ENCODE measurements at regions not wholly inside any gene's neighbourhood (a gene's known extent, or its start where the extent isn't known, plus 50 kb on each side); places are given as distances from the start of the nearest gene placed in this dataset.
A peak's percentile ranks its signal among the peaks of the same experiment; 100 is the strongest.

GRCh38 chr5:52703321-52703720 lies 84.4 kb upstream of the ITGA1 start:
- Mint-ChIP-seq H3K27me3 (peaks cover 4% of the 10 kb centered on the region), H3K36me3 (no peaks in the 10 kb centered on the region), H3K4me3 (no peak overlapping the region), H3K27ac (no peak overlapping the region), H3K4me1 (peaks cover 37% of the 10 kb centered on the region), H3K9me3 (peaks cover 2% of the 10 kb centered on the region)
- CTCF ChIA-PET, result interaction anchor here (1.2 kb wide), 1 partner anchor 11 kb away, joined by 5 read pairs; no protein-coding TSS in a partner anchor
- no peak for DNase-seq

GRCh38 chr5:52705720-52706119 lies 82.0 kb upstream of the ITGA1 start:
- H3K36me3 Mint-ChIP-seq, result no peaks in the 10 kb centered on the region
- peaks cover 56% of the 10 kb centered on the region for H3K4me1 Mint-ChIP-seq
- CTCF ChIA-PET, result no interaction called here

GRCh38 chr5:52706775-52707174 lies 80.9 kb upstream of the ITGA1 start:
- no peaks in the 10 kb centered on the region for H3K36me3 Mint-ChIP-seq
- H3K4me1 Mint-ChIP-seq, result peaks cover 61% of the 10 kb centered on the region
- CTCF ChIA-PET, result interaction anchor here (1.2 kb wide), 1 partner anchor 14 kb away, joined by 4 read pairs; no protein-coding TSS in a partner anchor
- peaks cover 2% of the 10 kb centered on the region for H3K9me3 Mint-ChIP-seq
- no peak for DNase-seq
- peaks cover 4% of the 10 kb centered on the region for H3K27me3 Mint-ChIP-seq
- H3K27ac Mint-ChIP-seq, result no peak overlapping the region
- H3K4me3 Mint-ChIP-seq, result no peak overlapping the region

More at GRCh38 chr5:52705720-52706119, 82.0 kb upstream of the ITGA1 start:
- Mint-ChIP-seq H3K9me3 (peaks cover 2% of the 10 kb centered on the region), H3K27me3 (peaks cover 4% of the 10 kb centered on the region), H3K27ac (no peak overlapping the region), H3K4me3 (peak overlapping the region; percentile 17)
- no peak for DNase-seq

- H3K4me1 Mint-ChIP-seq, result peaks cover 65% of the 10 kb centered on the region
- H3K9me3 Mint-ChIP-seq, result peaks cover 2% of the 10 kb centered on the region
- H3K27me3 Mint-ChIP-seq, result peaks cover 4% of the 10 kb centered on the region
- no peak overlapping the region for H3K27ac Mint-ChIP-seq
- no peaks in the 10 kb centered on the region for H3K36me3 Mint-ChIP-seq
- DNase-seq, result no peak
- CTCF ChIA-PET, result no interaction called here
- no peak overlapping the region for H3K4me3 Mint-ChIP-seq
Measured at GRCh38 chr5:52707616-52708015, 80.1 kb upstream of the ITGA1 start.

GRCh38 chr5:52708463-52708862 lies 79.3 kb upstream of the ITGA1 start:
- Mint-ChIP-seq H3K27ac (no peak overlapping the region), H3K27me3 (peaks cover 4% of the 10 kb centered on the region), H3K4me3 (no peak overlapping the region), H3K9me3 (peaks cover 6% of the 10 kb centered on the region), H3K4me1 (peaks cover 68% of the 10 kb centered on the region), H3K36me3 (no peaks in the 10 kb centered on the region)
- DNase-seq, result no peak
- CTCF ChIA-PET, result interaction anchor here (1.4 to 1.5 kb wide), 2 partner anchors 93 to 207 kb away, joined by 3 read pairs; no protein-coding TSS in a partner anchor

- CTCF ChIA-PET, result interaction anchor here (0.6 to 1.5 kb wide), 3 partner anchors 37 to 206 kb away, joined by 3 to 4 read pairs (median 3); no protein-coding TSS in a partner anchor
- H3K27me3 Mint-ChIP-seq, result peaks cover 4% of the 10 kb centered on the region
- no peak overlapping the region for H3K4me3 Mint-ChIP-seq
- no peak for DNase-seq
- H3K27ac Mint-ChIP-seq, result no peak overlapping the region
- H3K36me3 Mint-ChIP-seq, result no peaks in the 10 kb centered on the region
- H3K9me3 Mint-ChIP-seq, result peaks cover 6% of the 10 kb centered on the region
- peaks cover 68% of the 10 kb centered on the region for H3K4me1 Mint-ChIP-seq
Measured at GRCh38 chr5:52709167-52709925, 78.4 kb upstream of the ITGA1 start.

- H3K4me1 Mint-ChIP-seq, result peaks cover 60% of the 10 kb centered on the region
- no peak overlapping the region for H3K27ac Mint-ChIP-seq
- peaks cover 9% of the 10 kb centered on the region for H3K9me3 Mint-ChIP-seq
Measured at GRCh38 chr5:52710310-52710971, 77.3 kb upstream of the ITGA1 start.

GRCh38 chr5:52710972-52711596 lies 76.6 kb upstream of the ITGA1 start:
- peaks cover 53% of the 10 kb centered on the region for H3K4me1 Mint-ChIP-seq
- CTCF ChIA-PET, result interaction anchor here (0.6 kb wide), 1 partner anchor 17 kb away, joined by 3 read pairs; no protein-coding TSS in a partner anchor
- no peak overlapping the region for H3K27ac Mint-ChIP-seq
- H3K4me3 Mint-ChIP-seq, result no peak overlapping the region
- H3K27me3 Mint-ChIP-seq, result peaks cover 4% of the 10 kb centered on the region
- H3K9me3 Mint-ChIP-seq, result peaks cover 9% of the 10 kb centered on the region
- DNase-seq, result no peak
- H3K36me3 Mint-ChIP-seq, result peaks cover 6% of the 10 kb centered on the region

More at GRCh38 chr5:52710310-52710971, 77.3 kb upstream of the ITGA1 start:
- Mint-ChIP-seq H3K4me3 (no peak overlapping the region), H3K27me3 (peaks cover 4% of the 10 kb centered on the region), H3K36me3 (peaks cover 2% of the 10 kb centered on the region)
- DNase-seq, result no peak
- CTCF ChIA-PET, result no interaction called here

- CTCF ChIA-PET, result no interaction called here
- peaks cover 4% of the 10 kb centered on the region for H3K27me3 Mint-ChIP-seq
- H3K4me1 Mint-ChIP-seq, result peaks cover 40% of the 10 kb centered on the region
- peaks cover 13% of the 10 kb centered on the region for H3K9me3 Mint-ChIP-seq
- no peak overlapping the region for H3K27ac Mint-ChIP-seq
- H3K4me3 Mint-ChIP-seq, result no peak overlapping the region
- H3K36me3 Mint-ChIP-seq, result peaks cover 12% of the 10 kb centered on the region
- DNase-seq, result no peak
Measured at GRCh38 chr5:52712354-52712753, 75.4 kb upstream of the ITGA1 start.

GRCh38 chr5:52725065-52725746 lies 62.5 kb upstream of the ITGA1 start:
- CTCF ChIA-PET, result interaction anchor here (0.6 to 1.4 kb wide), 2 partner anchors 75 to 101 kb away, joined by 4 read pairs; no protein-coding TSS in a partner anchor
- H3K4me3 Mint-ChIP-seq, result peak overlapping the region; percentile 55
- no peaks in the 10 kb centered on the region for H3K27me3 Mint-ChIP-seq
- peak; percentile 84 for DNase-seq
- peaks cover 63% of the 10 kb centered on the region for H3K4me1 Mint-ChIP-seq
- peaks cover 24% of the 10 kb centered on the region for H3K36me3 Mint-ChIP-seq
- peaks cover 26% of the 10 kb centered on the region for H3K9me3 Mint-ChIP-seq
- peak overlapping the region; percentile 98 for H3K27ac Mint-ChIP-seq

GRCh38 chr5:52725808-52726207 lies 61.9 kb upstream of the ITGA1 start:
- H3K9me3 Mint-ChIP-seq, result peaks cover 28% of the 10 kb centered on the region
- H3K36me3 Mint-ChIP-seq, result peaks cover 26% of the 10 kb centered on the region
- H3K27me3 Mint-ChIP-seq, result no peaks in the 10 kb centered on the region
- H3K4me1 Mint-ChIP-seq, result peaks cover 65% of the 10 kb centered on the region
- CTCF ChIA-PET, result interaction anchor here (0.6 to 1.4 kb wide), 2 partner anchors 74 to 101 kb away, joined by 4 read pairs; no protein-coding TSS in a partner anchor
- H3K4me3 Mint-ChIP-seq, result peak overlapping the region; percentile 55
- H3K27ac Mint-ChIP-seq, result peak overlapping the region; percentile 98
- DNase-seq, result no peak

GRCh38 chr5:52727020-52727419 lies 60.7 kb upstream of the ITGA1 start:
- H3K4me3 Mint-ChIP-seq, result no peak overlapping the region
- CTCF ChIA-PET, result interaction anchor here (1.3 to 2.2 kb wide), 3 partner anchors 11 to 63 kb away, joined by 4 to 5 read pairs (median 5); no protein-coding TSS in a partner anchor
- peaks cover 69% of the 10 kb centered on the region for H3K4me1 Mint-ChIP-seq
- H3K27me3 Mint-ChIP-seq, result no peaks in the 10 kb centered on the region
- peak overlapping the region; percentile 73 for H3K27ac Mint-ChIP-seq
- H3K36me3 Mint-ChIP-seq, result peaks cover 28% of the 10 kb centered on the region
- DNase-seq, result no peak
- H3K9me3 Mint-ChIP-seq, result peaks cover 30% of the 10 kb centered on the region

- no peak for DNase-seq
- H3K36me3 Mint-ChIP-seq, result peaks cover 28% of the 10 kb centered on the region
- peaks cover 70% of the 10 kb centered on the region for H3K4me1 Mint-ChIP-seq
- H3K27me3 Mint-ChIP-seq, result no peaks in the 10 kb centered on the region
- H3K9me3 Mint-ChIP-seq, result peaks cover 30% of the 10 kb centered on the region
- H3K27ac Mint-ChIP-seq, result no peak overlapping the region
- H3K4me3 Mint-ChIP-seq, result no peak overlapping the region
- CTCF ChIA-PET, result interaction anchor here (0.7 to 2.2 kb wide), 7 partner anchors 10 to 330 kb away, joined by 3 to 5 read pairs (median 3); partner anchors contain the start of genes ITGA1 and PELO
Measured at GRCh38 chr5:52727576-52727975, 60.1 kb upstream of the ITGA1 start.

Data from activated naive CD4-positive, alpha-beta T cell treated with anti-CD3 and anti-CD28 coated beads, Interleukin-2, amount 10 ng/mL, durations not matched to agents 7 days and 5 days (primary cell).